ENCODE measurements at regions not wholly inside any gene's neighbourhood (a gene's known extent, or its start where the extent isn't known, plus 50 kb on each side); places are given as distances from the start of the nearest gene placed in this dataset.
A peak's percentile ranks its signal among the peaks of the same experiment; 100 is the strongest.

- H3K9me3 Mint-ChIP-seq: peaks cover 17 to 18% of the 10 kb centered on the region in 2 donors
- no peak for ATAC-seq
Observed at GRCh38 chr3:141669434-141669833, 68.7 kb upstream of the RNF7 start.

GRCh38 chr3:141677701-141678100 lies 60.4 kb upstream of the RNF7 start:
- Mint-ChIP-seq H3K36me3 (peaks cover 0 to 9% of the 10 kb centered on the region in 2 donors), H3K9me3 (peaks cover 3 to 8% of the 10 kb centered on the region in 2 donors)
- ATAC-seq: no peak

More at GRCh38 chr3:141669434-141669833, 68.7 kb upstream of the RNF7 start:
- no peak for DNase-seq (ENCODE audit: low spot score in 2 of 2)
- peaks cover 16 to 34% of the 10 kb centered on the region in 2 donors for H3K36me3 Mint-ChIP-seq
- H3K27ac Mint-ChIP-seq: no peak overlapping the region

DNA sequence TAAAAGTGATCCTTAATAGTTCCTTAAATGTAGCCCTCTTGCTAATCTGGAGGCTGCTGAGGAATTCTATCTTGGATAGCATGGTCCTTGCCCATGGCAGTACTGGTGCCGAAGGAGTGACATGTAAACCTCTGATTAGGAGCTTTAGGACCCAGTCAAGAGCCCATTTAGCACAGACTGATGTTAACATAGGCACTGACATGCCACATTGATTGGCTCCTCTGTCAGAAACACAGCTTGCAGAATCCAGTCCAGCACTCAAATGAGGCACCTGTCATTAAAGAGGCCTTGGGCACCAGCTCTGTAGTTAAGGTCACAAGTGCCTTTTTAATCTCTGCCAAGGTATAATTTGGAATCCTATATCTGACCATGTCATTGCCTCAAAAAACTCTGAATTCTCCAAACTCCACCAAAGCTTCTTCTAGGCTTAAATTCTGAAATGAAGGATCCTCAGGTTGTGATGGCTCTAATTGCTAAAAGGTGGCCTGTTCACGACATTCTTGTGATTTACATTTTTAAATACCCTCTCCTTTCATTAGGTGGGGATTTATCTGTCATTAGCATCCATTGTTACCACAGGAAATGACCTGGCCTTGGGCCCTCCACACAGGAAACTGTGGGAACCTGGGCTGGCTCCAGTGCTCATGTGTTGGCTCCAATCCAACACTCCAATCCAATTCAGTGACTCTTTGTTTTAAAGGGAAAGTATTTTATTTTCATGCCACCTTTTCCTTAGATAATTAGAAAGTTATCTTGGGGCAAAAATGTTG lies 57.3 kb upstream of the RNF7 start:
- no peak overlapping the region for H3K27ac Mint-ChIP-seq
- no peaks in the 10 kb centered on the region for H3K36me3 Mint-ChIP-seq
- ATAC-seq (no peak), DNase-seq (ENCODE audit: low spot score in 2 of 2) (no peak)
- H3K9me3 Mint-ChIP-seq: peaks cover 0 to 4% of the 10 kb centered on the region in 2 donors

More at GRCh38 chr3:141677701-141678100, 60.4 kb upstream of the RNF7 start:
- H3K27ac Mint-ChIP-seq: no peak overlapping the region
- DNase-seq (ENCODE audit: low spot score in 2 of 2): no peak

DNA sequence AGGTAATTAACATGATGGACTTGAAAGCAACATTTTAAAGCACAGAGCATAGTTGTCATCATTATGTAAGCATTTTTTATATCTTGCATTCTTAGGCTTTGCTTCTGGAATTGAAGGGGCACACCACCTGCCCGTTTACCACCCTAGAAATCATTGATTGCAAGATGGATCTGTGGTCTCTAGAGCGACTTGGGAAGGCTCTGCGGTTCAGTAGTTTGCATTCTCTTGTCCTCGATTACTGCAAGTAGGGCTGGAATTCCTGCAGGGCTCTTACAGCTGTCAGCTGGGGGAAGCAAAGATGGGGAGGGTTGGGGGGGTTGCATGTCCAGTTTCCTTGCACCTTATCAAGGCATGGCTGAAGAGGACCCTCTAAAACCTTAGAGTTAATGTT lies 56.7 kb upstream of the RNF7 start:
- peaks cover 0 to 8% of the 10 kb centered on the region in 2 donors for H3K9me3 Mint-ChIP-seq
- H3K27ac Mint-ChIP-seq: no peak overlapping the region
- no peaks in the 10 kb centered on the region for H3K36me3 Mint-ChIP-seq
- DNase-seq (ENCODE audit: low spot score in 2 of 2): no peak
- ATAC-seq: no peak

- no peak for ATAC-seq
- Mint-ChIP-seq H3K36me3 (no peaks in the 10 kb centered on the region), H3K27ac (no peak overlapping the region), H3K9me3 (peaks cover 0 to 8% of the 10 kb centered on the region in 2 donors)
- DNase-seq (ENCODE audit: low spot score in 2 of 2): no peak
Observed at GRCh38 chr3:141682007-141682406, 56.1 kb upstream of the RNF7 start.

DNA sequence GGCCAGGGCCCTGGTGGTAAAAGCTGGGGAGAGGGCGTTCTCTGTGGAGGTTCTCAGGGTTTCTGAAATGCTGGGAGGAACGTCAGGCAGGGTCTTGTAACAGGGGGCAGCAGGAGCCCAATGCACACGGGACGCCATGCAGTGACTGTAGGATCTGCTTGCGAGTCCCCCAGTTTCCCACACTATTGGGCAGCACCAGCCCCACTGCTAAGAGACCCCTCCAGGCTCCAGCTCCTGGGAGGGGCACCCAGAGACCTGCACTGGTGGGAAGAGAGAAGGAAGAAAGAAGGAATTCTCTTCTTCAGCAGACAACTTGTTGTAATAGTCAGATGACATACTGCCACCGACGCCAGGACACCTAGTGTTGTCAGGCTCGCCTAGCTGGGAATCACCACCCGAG lies 55.2 kb upstream of the RNF7 start:
- no peak for DNase-seq (ENCODE audit: low spot score in 2 of 2)
- H3K27ac Mint-ChIP-seq: no peak overlapping the region

DNA sequence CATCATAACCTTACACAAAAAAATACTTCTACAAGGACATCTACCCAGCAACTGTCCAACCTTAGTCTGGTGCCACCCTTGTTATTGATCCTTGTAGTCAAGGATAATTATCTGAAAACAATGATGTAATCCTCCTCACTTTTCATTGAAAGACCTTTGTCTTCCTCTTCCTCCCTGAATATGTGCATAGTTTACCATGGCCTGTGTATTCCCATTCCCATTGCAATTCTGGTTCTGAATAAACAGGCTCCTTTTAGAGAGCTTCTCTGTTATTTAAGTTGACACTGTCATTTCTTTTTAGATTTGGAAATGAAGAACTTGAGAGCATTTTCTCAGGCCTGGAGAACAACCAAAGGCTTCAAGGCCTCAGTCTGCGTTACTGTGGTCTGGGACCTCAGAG lies 53.3 kb upstream of the RNF7 start:
- Mint-ChIP-seq H3K27ac (peak overlapping the region in 1 of 2 donors; percentile 65), H3K36me3 (no peaks in the 10 kb centered on the region), H3K9me3 (peaks cover 0 to 5% of the 10 kb centered on the region in 2 donors)
- DNase-seq (ENCODE audit: low spot score in 2 of 2) (no peak), ATAC-seq (no peak)

More for the DNA sequence above, 55.2 kb upstream of the RNF7 start:
- peaks cover 0 to 8% of the 10 kb centered on the region in 2 donors for H3K9me3 Mint-ChIP-seq
- H3K36me3 Mint-ChIP-seq: no peaks in the 10 kb centered on the region
- ATAC-seq: no peak

- Mint-ChIP-seq H3K36me3 (no peaks in the 10 kb centered on the region), H3K27ac (peak overlapping the region; percentile 79 to 87), H3K9me3 (peaks cover 0 to 4% of the 10 kb centered on the region in 2 donors)
- ATAC-seq (peak; percentile 52 to 97), DNase-seq (ENCODE audit: low spot score in 2 of 2) (peak in 1 of 2 donors; percentile 62)
Observed at GRCh38 chr3:141686466-141687291, 51.4 kb upstream of the RNF7 start.
